Loucy (cell line): ENCODE measurements at regions not wholly inside any gene's neighbourhood (a gene's known extent, or its start where the extent isn't known, plus 50 kb on each side); places are given as distances from the start of the nearest gene placed in this dataset.

ENCODE experiments used
- EZH2phosphoT487 ChIP-seq: fragments of 200-600 bp; IDR thresholded peaks from 2 replicates; pipeline ENCODE4 v1.6.1; 2018; ENCODE audit warnings: antibody characterized with exemption, mild to moderate bottlenecking, moderate library complexity, borderline replicate concordance
- TF ChIP-seq, protein P1 (sequence below): fragments of 200-600 bp; sonication (generic); conservative IDR thresholded peaks from 2 replicates; pipeline ENCODE4 v1.5.1; 2014; ENCODE audit warnings: mild to moderate bottlenecking, antibody characterized with exemption, low read length

DNA sequence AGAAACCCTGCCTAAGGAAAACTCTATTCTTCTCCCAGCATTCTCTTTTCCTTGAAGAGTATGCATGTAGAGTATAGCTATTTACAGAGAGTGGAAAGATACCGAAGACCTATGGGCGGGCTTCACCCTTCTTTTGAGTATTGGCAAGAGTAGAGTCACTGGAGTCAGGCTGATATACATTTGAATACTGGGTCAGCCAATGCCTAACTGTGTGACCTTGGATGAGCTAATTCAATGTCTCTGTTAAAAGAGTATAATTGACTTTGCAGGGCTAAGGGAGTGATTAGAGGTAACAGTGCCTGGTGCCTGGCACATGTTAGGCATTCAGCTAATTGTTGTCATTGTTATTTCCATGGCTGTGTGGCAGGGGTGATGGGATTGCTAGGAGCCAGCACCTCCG, 75.6 kb downstream of the TUSC7 start:
- TF ChIP-seq, protein P1, sequence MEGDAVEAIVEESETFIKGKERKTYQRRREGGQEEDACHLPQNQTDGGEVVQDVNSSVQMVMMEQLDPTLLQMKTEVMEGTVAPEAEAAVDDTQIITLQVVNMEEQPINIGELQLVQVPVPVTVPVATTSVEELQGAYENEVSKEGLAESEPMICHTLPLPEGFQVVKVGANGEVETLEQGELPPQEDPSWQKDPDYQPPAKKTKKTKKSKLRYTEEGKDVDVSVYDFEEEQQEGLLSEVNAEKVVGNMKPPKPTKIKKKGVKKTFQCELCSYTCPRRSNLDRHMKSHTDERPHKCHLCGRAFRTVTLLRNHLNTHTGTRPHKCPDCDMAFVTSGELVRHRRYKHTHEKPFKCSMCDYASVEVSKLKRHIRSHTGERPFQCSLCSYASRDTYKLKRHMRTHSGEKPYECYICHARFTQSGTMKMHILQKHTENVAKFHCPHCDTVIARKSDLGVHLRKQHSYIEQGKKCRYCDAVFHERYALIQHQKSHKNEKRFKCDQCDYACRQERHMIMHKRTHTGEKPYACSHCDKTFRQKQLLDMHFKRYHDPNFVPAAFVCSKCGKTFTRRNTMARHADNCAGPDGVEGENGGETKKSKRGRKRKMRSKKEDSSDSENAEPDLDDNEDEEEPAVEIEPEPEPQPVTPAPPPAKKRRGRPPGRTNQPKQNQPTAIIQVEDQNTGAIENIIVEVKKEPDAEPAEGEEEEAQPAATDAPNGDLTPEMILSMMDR: no peak
- TF ChIP-seq EZH2phosphoT487: no peak
